ENCODE measurements at regions not wholly inside any gene's neighbourhood (a gene's known extent, or its start where the extent isn't known, plus 50 kb on each side); places are given as distances from the start of the nearest gene placed in this dataset.

DNA sequence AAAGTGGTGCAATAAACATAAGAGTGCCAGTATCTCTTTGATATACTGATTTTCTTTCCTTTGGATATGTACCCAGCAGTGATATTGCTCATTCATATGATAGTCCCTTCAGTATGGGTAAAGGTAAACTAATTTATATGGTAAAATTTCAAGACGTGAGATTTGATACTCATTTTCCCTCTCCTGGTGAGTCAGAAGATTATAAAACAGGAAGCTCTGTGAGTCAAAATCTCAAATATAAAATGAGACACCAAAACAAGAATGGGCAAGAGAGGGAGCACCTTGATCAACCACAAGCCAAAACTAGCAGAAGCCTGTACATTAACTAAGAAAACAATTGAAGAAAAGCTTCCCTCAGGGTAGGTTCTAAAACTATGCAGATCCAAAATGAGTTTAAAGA, 216.3 kb downstream of the SLITRK6 start:
- TF ChIP-seq, protein P1, sequence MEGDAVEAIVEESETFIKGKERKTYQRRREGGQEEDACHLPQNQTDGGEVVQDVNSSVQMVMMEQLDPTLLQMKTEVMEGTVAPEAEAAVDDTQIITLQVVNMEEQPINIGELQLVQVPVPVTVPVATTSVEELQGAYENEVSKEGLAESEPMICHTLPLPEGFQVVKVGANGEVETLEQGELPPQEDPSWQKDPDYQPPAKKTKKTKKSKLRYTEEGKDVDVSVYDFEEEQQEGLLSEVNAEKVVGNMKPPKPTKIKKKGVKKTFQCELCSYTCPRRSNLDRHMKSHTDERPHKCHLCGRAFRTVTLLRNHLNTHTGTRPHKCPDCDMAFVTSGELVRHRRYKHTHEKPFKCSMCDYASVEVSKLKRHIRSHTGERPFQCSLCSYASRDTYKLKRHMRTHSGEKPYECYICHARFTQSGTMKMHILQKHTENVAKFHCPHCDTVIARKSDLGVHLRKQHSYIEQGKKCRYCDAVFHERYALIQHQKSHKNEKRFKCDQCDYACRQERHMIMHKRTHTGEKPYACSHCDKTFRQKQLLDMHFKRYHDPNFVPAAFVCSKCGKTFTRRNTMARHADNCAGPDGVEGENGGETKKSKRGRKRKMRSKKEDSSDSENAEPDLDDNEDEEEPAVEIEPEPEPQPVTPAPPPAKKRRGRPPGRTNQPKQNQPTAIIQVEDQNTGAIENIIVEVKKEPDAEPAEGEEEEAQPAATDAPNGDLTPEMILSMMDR (conservative IDR thresholded peaks at IDR 0.05; ENCODE audit: low read length): peak; percentile 36
- no peak for TF ChIP-seq EZH2phosphoT487 (IDR thresholded peaks at IDR 0.05; ENCODE audit: borderline replicate concordance)
